ENCODE measurements at regions not wholly inside any gene's neighbourhood (a gene's known extent, or its start where the extent isn't known, plus 50 kb on each side); places are given as distances from the start of the nearest gene placed in this dataset.

GRCh38 chr12:75936515-75937440, 94.8 kb downstream of the PHLDA1 start:
- peaks cover 8% of the 10 kb centered on the region for H3K4me1 ChIP-seq (ENCODE audit: insufficient read depth, low read length)

GRCh38 chr12:75935539-75936242, 95.9 kb downstream of the PHLDA1 start:
- Histone ChIP-seq H3F3A (ENCODE audit: low read length, unreplicated experiment) (no peaks in the 10 kb centered on the region), H3K4me2 (ENCODE audit: low read length) (no peak overlapping the region), H2AFZ (ENCODE audit: low read length) (no peak overlapping the region), H3K9me2 (replicated peaks; ENCODE audit: low read length) (no peaks in the 10 kb centered on the region), H3K27me3 (ENCODE audit: low read length) (no peaks in the 10 kb centered on the region), H3K9ac (ENCODE audit: low read length) (no peak overlapping the region), H3K79me2 (ENCODE audit: low read length) (no peaks in the 10 kb centered on the region), H3K36me3 (ENCODE audit: low read depth, low read length) (no peaks in the 10 kb centered on the region), H3K4me3 (ENCODE audit: low read length) (no peak overlapping the region), H3K9me3 (ENCODE audit: low read length) (no peaks in the 10 kb centered on the region), H3K4me1 (ENCODE audit: insufficient read depth, low read length) (peaks cover 8% of the 10 kb centered on the region), H4K20me1 (ENCODE audit: low read length) (no peaks in the 10 kb centered on the region), H3K27ac (ENCODE audit: low read length) (no peak overlapping the region)
- DNase-seq, result no peak
- no peak for TF ChIP-seq EZH2 (IDR thresholded peaks at IDR 0.05; ENCODE audit: low read length, unreplicated experiment)
- ChIA-PET POLR2A (ENCODE audit: unreplicated experiment) (no interaction called here), CTCF (no interaction called here)
- no TSS peak for BruUV-seq (replicated peaks)
- intact Hi-C loops (cut with micrococcal nuclease), result no loop called here
- no peak for ATAC-seq

More at GRCh38 chr12:75936515-75937440, 94.8 kb downstream of the PHLDA1 start:
- no peaks in the 10 kb centered on the region for H3K27me3 ChIP-seq (ENCODE audit: low read length)
- TF ChIP-seq CTCF (conservative IDR thresholded peaks at IDR 0.05; ENCODE audit: low read depth, low read length) (no peak), EZH2 (IDR thresholded peaks at IDR 0.05; ENCODE audit: low read length, unreplicated experiment) (no peak), EZH2phosphoT487 (IDR thresholded peaks at IDR 0.05; ENCODE audit: borderline replicate concordance, low read length) (no peak)
- no peak overlapping the region for H3K4me2 ChIP-seq (ENCODE audit: low read length)
- no peaks in the 10 kb centered on the region for H4K20me1 ChIP-seq (ENCODE audit: low read length)
- H3K4me3 ChIP-seq (ENCODE audit: low read length), result no peak overlapping the region
- POLR2A ChIA-PET (ENCODE audit: unreplicated experiment), result no interaction called here
- CTCF ChIA-PET, result interaction anchor here (0.6 kb wide), 1 partner anchor 88 kb away, joined by 3 read pairs; no protein-coding TSS in a partner anchor
- no peaks in the 10 kb centered on the region for H3K9me2 ChIP-seq (replicated peaks; ENCODE audit: low read length)
- no peak overlapping the region for H3K9ac ChIP-seq (ENCODE audit: low read length)
- no TSS peak for BruUV-seq (replicated peaks)
- no peak overlapping the region for H3K27ac ChIP-seq (ENCODE audit: low read length)
- H3F3A ChIP-seq (ENCODE audit: low read length, unreplicated experiment), result no peaks in the 10 kb centered on the region
- ATAC-seq, result no peak
- H2AFZ ChIP-seq (ENCODE audit: low read length), result no peak overlapping the region
- no peaks in the 10 kb centered on the region for H3K36me3 ChIP-seq (ENCODE audit: low read depth, low read length)
- no peaks in the 10 kb centered on the region for H3K9me3 ChIP-seq (ENCODE audit: low read length)
- no peak for DNase-seq
- intact Hi-C loops (cut with micrococcal nuclease), result no loop called here
- no peaks in the 10 kb centered on the region for H3K79me2 ChIP-seq (ENCODE audit: low read length)

- POLR2A ChIA-PET (ENCODE audit: unreplicated experiment), result interaction anchor here (0.6 kb wide), 1 partner anchor 348 kb away, joined by 4 read pairs; no protein-coding TSS in a partner anchor
- no peak for TF ChIP-seq EZH2 (IDR thresholded peaks at IDR 0.05; ENCODE audit: low read length, unreplicated experiment)
- no peak for TF ChIP-seq CTCF (conservative IDR thresholded peaks at IDR 0.05; ENCODE audit: low read depth, low read length)
- TF ChIP-seq EZH2phosphoT487 (IDR thresholded peaks at IDR 0.05; ENCODE audit: borderline replicate concordance, low read length), result no peak
- H3K9ac ChIP-seq (ENCODE audit: low read length), result no peak overlapping the region
- no peaks in the 10 kb centered on the region for H3K9me3 ChIP-seq (ENCODE audit: low read length)
- DNase-seq (peak; percentile 42), ATAC-seq (peak; percentile 33; the same call in 1 of the 2 replicates)
- intact Hi-C loops (cut with micrococcal nuclease), result no loop called here
- CTCF ChIA-PET, result no interaction called here
- no peak overlapping the region for H3K27ac ChIP-seq (ENCODE audit: low read length)
- H2AFZ ChIP-seq (ENCODE audit: low read length), result no peak overlapping the region
- H3K4me3 ChIP-seq (ENCODE audit: low read length), result no peak overlapping the region
- H3K4me1 ChIP-seq (ENCODE audit: insufficient read depth, low read length), result peaks cover 8% of the 10 kb centered on the region
- H3K4me2 ChIP-seq (ENCODE audit: low read length), result no peak overlapping the region
- no peaks in the 10 kb centered on the region for H4K20me1 ChIP-seq (ENCODE audit: low read length)
- no peaks in the 10 kb centered on the region for H3K9me2 ChIP-seq (replicated peaks; ENCODE audit: low read length)
- H3F3A ChIP-seq (ENCODE audit: low read length, unreplicated experiment), result no peaks in the 10 kb centered on the region
- BruUV-seq (replicated peaks), result no TSS peak
- no peaks in the 10 kb centered on the region for H3K27me3 ChIP-seq (ENCODE audit: low read length)
- no peaks in the 10 kb centered on the region for H3K79me2 ChIP-seq (ENCODE audit: low read length)
- H3K36me3 ChIP-seq (ENCODE audit: low read depth, low read length), result no peaks in the 10 kb centered on the region
Measured at GRCh38 chr12:75933101-75933500, 98.5 kb downstream of the PHLDA1 start.

All from PC-3 (cell line).